ENCODE measurements at regions not wholly inside any gene's neighbourhood (a gene's known extent, or its start where the extent isn't known, plus 50 kb on each side); places are given as distances from the start of the nearest gene placed in this dataset.

DNA sequence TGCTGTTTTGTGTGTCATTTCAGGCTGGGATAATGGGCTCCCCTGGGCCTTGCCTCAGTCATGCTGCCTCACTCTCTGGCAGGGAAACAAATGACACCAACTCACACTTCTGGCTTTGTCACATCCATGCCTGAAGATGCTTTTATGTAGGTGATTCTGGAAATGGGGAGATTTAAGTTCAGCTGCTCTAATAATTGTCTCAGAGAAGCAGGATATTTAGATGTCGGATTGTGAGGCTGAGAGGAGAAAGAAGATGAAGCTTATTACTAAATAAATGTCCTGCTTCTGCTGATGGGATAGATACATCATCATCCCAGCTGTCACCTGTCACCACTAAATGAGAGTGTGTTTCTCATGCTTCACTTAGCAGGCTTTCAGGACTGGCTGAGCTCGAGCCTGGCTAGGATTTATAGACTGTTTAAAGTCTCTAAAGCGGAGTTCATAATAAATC is 480.2 kb upstream of the SPTLC3 start:
- Histone ChIP-seq H2AFZ (ENCODE audit: low read depth, low read length) (no peak overlapping the region), H3K9me3 (replicated peaks; ENCODE audit: control insufficient read depth, insufficient read depth, low read length) (peaks cover 8% of the 10 kb centered on the region), H3K9me1 (replicated peaks; ENCODE audit: control insufficient read depth, extremely low read depth, insufficient read depth, low read length) (no peaks in the 10 kb centered on the region), H3K4me3 (replicated peaks in 1 of 3; ENCODE audit: insufficient read depth in 1 of 3, low read depth in 1 of 3, low read length in 3 of 3) (no peak overlapping the region), H3K27me3 (ENCODE audit: control insufficient read depth in 2 of 2, insufficient read depth in 2 of 2, low read length in 2 of 2) (no peaks in the 10 kb centered on the region), H3K36me3 (ENCODE audit: control insufficient read depth in 2 of 2, extremely low read depth in 1 of 2, insufficient read depth in 2 of 2, low read length in 2 of 2) (no peaks in the 10 kb centered on the region), H4K20me1 (replicated peaks; ENCODE audit: control insufficient read depth, extremely low read depth, insufficient read depth, low read length) (no peaks in the 10 kb centered on the region), H3K79me2 (ENCODE audit: control insufficient read depth, insufficient read depth, low read length) (no peaks in the 10 kb centered on the region), H3K4me1 (ENCODE audit: control insufficient read depth, extremely low read depth, insufficient read depth, low read length) (no peaks in the 10 kb centered on the region), H3K27ac (ENCODE audit: insufficient read depth, low read depth, low read length) (no peak overlapping the region), H3K9ac (replicated peaks; ENCODE audit: extremely low read depth, insufficient read depth, low read length) (no peak overlapping the region), H3K4me2 (ENCODE audit: insufficient read depth, low read length) (no peak overlapping the region)
- CTCF ChIA-PET: no interaction called here
- BruUV-seq (replicated peaks): no TSS peak
- FAIRE-seq (no peak), DNase-seq (ENCODE audit: low read depth, low spot score) (no peak)
- TF ChIP-seq GATA2 (IDR thresholded peaks at IDR 0.05; ENCODE audit: insufficient read depth, insufficient read length, low read depth, low read length): no peak
- dilution Hi-C loops (cut with MboI; ENCODE audit: extremely low pct_ligation_motif_present, low sequenced_read_pairs): no loop called here
- intact Hi-C loops (cut with micrococcal nuclease): no loop called here
- POLR2A ChIA-PET: no interaction called here

- FAIRE-seq (no peak), DNase-seq (ENCODE audit: low read depth, low spot score) (no peak)
- H3K9me3 ChIP-seq (replicated peaks; ENCODE audit: control insufficient read depth, insufficient read depth, low read length): peaks cover 8% of the 10 kb centered on the region
- no peak overlapping the region for H2AFZ ChIP-seq (ENCODE audit: low read depth, low read length)
- intact Hi-C loops (cut with micrococcal nuclease) (no loop called here), dilution Hi-C loops (cut with MboI; ENCODE audit: extremely low pct_ligation_motif_present, low sequenced_read_pairs) (no loop called here)
- H3K27me3 ChIP-seq (ENCODE audit: control insufficient read depth in 2 of 2, insufficient read depth in 2 of 2, low read length in 2 of 2): no peaks in the 10 kb centered on the region
- no peaks in the 10 kb centered on the region for H3K9me1 ChIP-seq (replicated peaks; ENCODE audit: control insufficient read depth, extremely low read depth, insufficient read depth, low read length)
- no TSS peak for BruUV-seq (replicated peaks)
- H3K4me3 ChIP-seq (replicated peaks in 1 of 3; ENCODE audit: insufficient read depth in 1 of 3, low read depth in 1 of 3, low read length in 3 of 3): no peak overlapping the region
- CTCF ChIA-PET: no interaction called here
- H4K20me1 ChIP-seq (replicated peaks; ENCODE audit: control insufficient read depth, extremely low read depth, insufficient read depth, low read length): no peaks in the 10 kb centered on the region
- H3K4me1 ChIP-seq (ENCODE audit: control insufficient read depth, extremely low read depth, insufficient read depth, low read length): no peaks in the 10 kb centered on the region
- no peak overlapping the region for H3K4me2 ChIP-seq (ENCODE audit: insufficient read depth, low read length)
- no peaks in the 10 kb centered on the region for H3K36me3 ChIP-seq (ENCODE audit: control insufficient read depth in 2 of 2, extremely low read depth in 1 of 2, insufficient read depth in 2 of 2, low read length in 2 of 2)
- POLR2A ChIA-PET: no interaction called here
- TF ChIP-seq, protein P1, sequence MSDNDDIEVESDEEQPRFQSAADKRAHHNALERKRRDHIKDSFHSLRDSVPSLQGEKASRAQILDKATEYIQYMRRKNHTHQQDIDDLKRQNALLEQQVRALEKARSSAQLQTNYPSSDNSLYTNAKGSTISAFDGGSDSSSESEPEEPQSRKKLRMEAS (IDR thresholded peaks at IDR 0.05; ENCODE audit: insufficient read depth, insufficient read length): no peak
- TF ChIP-seq, protein P2, sequence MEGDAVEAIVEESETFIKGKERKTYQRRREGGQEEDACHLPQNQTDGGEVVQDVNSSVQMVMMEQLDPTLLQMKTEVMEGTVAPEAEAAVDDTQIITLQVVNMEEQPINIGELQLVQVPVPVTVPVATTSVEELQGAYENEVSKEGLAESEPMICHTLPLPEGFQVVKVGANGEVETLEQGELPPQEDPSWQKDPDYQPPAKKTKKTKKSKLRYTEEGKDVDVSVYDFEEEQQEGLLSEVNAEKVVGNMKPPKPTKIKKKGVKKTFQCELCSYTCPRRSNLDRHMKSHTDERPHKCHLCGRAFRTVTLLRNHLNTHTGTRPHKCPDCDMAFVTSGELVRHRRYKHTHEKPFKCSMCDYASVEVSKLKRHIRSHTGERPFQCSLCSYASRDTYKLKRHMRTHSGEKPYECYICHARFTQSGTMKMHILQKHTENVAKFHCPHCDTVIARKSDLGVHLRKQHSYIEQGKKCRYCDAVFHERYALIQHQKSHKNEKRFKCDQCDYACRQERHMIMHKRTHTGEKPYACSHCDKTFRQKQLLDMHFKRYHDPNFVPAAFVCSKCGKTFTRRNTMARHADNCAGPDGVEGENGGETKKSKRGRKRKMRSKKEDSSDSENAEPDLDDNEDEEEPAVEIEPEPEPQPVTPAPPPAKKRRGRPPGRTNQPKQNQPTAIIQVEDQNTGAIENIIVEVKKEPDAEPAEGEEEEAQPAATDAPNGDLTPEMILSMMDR (IDR thresholded peaks at IDR 0.05; ENCODE audit: extremely low read depth in 1 of 2, insufficient read depth in 1 of 2, low read depth in 1 of 2, low read length in 2 of 2): no peak
- TF ChIP-seq FOS (IDR thresholded peaks at IDR 0.05; ENCODE audit: borderline replicate concordance, insufficient read depth, low read length) (no peak), GATA2 (IDR thresholded peaks at IDR 0.05; ENCODE audit: insufficient read depth, insufficient read length, low read depth, low read length) (no peak), EZH2 (IDR thresholded peaks at IDR 0.05; ENCODE audit: borderline replicate concordance, low read depth, low read length, severe bottlenecking) (no peak), POLR2A (IDR thresholded peaks at IDR 0.05; ENCODE audit: low read depth, low read length) (no peak), MYC (IDR thresholded peaks at IDR 0.05; ENCODE audit: low read depth, low read length) (no peak), JUN (IDR thresholded peaks at IDR 0.05; ENCODE audit: borderline replicate concordance, insufficient read depth, insufficient read length, low read depth) (no peak), POLR2AphosphoS5 (IDR thresholded peaks at IDR 0.05; ENCODE audit: insufficient read depth, low read depth, low read length) (no peak)
- no peaks in the 10 kb centered on the region for H3K79me2 ChIP-seq (ENCODE audit: control insufficient read depth, insufficient read depth, low read length)
- H3K9ac ChIP-seq (replicated peaks; ENCODE audit: extremely low read depth, insufficient read depth, low read length): no peak overlapping the region
- H3K27ac ChIP-seq (ENCODE audit: insufficient read depth, low read depth, low read length): no peak overlapping the region
These were observed 477.1 kb upstream of the SPTLC3 start for GRCh38 chr20:12531626-12532025.
